ENCODE measurements at regions not wholly inside any gene's neighbourhood (a gene's known extent, or its start where the extent isn't known, plus 50 kb on each side); places are given as distances from the start of the nearest gene placed in this dataset.

DNA sequence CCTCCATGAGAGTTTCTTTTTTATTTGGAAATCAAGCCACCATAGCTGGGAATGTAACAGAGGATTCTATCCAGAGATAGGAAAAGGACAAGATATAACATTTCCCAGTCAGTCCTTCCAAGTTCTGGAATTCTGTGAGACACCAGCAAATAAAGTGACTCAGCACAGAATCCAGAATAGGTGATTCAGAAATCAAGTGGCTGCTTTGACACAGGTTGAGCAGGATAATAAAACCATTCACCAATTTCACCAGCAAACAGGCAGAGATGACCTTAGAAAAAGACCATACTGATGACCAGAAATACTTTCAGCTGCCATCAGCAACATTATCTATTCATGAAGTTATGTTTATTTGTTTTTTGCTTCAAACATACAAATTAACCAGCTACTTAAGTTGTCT lies 491.5 kb upstream of the TUSC1 start:
- Histone ChIP-seq H3K9me3 (ENCODE audit: control insufficient read depth, insufficient read depth, low read depth, low read length) (no peaks in the 10 kb centered on the region), H3K27ac (ENCODE audit: extremely low read depth, low read depth, low read length) (no peak overlapping the region), H3K4me1 (ENCODE audit: control insufficient read depth, insufficient read depth, low read length) (no peaks in the 10 kb centered on the region), H3K36me3 (ENCODE audit: control insufficient read depth in 2 of 2, insufficient read depth in 1 of 2, low read length in 2 of 2) (no peaks in the 10 kb centered on the region), H3K4me3 (ENCODE audit: low read depth, low read length) (no peak overlapping the region)
- no peak for TF ChIP-seq ZNF707 (tag by site-specific recombination; IDR thresholded peaks at IDR 0.05)
- no peak for TF ChIP-seq ZNF529 (tag by site-specific recombination; IDR thresholded peaks at IDR 0.05; ENCODE audit: insufficient replicate concordance)
- TF ChIP-seq GLI4 (tag by site-specific recombination; IDR thresholded peaks at IDR 0.05) = no peak
- TF ChIP-seq TCF7L2 (IDR thresholded peaks at IDR 0.05; ENCODE audit: borderline replicate concordance, low read depth, low read length) = no peak
- no peak for TF ChIP-seq ZNF140 (tag by site-specific recombination; IDR thresholded peaks at IDR 0.05)
- TF ChIP-seq ZNF221 (tag by site-specific recombination; IDR thresholded peaks at IDR 0.05; ENCODE audit: borderline replicate concordance) = no peak
- TF ChIP-seq ZNF571 (tag by site-specific recombination; IDR thresholded peaks at IDR 0.05) = no peak
- TF ChIP-seq ZNF791 (tag by site-specific recombination; IDR thresholded peaks at IDR 0.05) = no peak
- no peak for TF ChIP-seq ZFHX2 (tag by site-specific recombination; conservative IDR thresholded peaks at IDR 0.05)
- TF ChIP-seq, protein P1, sequence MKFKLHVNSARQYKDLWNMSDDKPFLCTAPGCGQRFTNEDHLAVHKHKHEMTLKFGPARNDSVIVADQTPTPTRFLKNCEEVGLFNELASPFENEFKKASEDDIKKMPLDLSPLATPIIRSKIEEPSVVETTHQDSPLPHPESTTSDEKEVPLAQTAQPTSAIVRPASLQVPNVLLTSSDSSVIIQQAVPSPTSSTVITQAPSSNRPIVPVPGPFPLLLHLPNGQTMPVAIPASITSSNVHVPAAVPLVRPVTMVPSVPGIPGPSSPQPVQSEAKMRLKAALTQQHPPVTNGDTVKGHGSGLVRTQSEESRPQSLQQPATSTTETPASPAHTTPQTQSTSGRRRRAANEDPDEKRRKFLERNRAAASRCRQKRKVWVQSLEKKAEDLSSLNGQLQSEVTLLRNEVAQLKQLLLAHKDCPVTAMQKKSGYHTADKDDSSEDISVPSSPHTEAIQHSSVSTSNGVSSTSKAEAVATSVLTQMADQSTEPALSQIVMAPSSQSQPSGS (tag by site-specific recombination; IDR thresholded peaks at IDR 0.05; ENCODE audit: low read depth) = no peak
- ChIA-PET CTCF (no interaction called here), POLR2A (no interaction called here)

DNA sequence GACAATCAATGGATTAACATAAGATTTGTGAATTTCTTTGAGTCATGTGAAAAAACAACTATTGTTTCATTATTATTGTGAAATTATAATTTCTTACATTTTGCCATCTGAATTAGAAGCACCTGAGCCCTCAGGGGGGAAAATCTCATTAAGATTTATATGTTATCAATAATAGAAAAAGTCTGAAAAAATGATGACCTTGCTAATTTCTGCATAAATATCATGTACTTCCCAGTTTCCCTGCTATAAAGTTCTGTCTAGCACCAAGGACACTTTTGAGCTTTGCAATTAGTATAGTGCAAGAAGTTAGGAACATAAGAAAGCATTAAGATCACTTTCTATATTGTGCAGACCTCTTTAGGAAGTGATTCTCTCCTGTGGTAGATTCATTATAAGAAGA lies 488.3 kb upstream of the TUSC1 start:
- ChIA-PET POLR2A (no interaction called here), CTCF (no interaction called here)
- no peaks in the 10 kb centered on the region for H3K36me3 ChIP-seq (ENCODE audit: control insufficient read depth in 2 of 2, insufficient read depth in 1 of 2, low read length in 2 of 2)
- no peaks in the 10 kb centered on the region for H3K9me3 ChIP-seq (ENCODE audit: control insufficient read depth, insufficient read depth, low read depth, low read length)
- H3K4me3 ChIP-seq (ENCODE audit: low read depth, low read length) = no peak overlapping the region
- H3K27ac ChIP-seq (ENCODE audit: extremely low read depth, low read depth, low read length) = no peak overlapping the region
- TF ChIP-seq ZNF558 (tag by site-specific recombination; IDR thresholded peaks at IDR 0.05) (no peak), ZNF112 (tag by site-specific recombination; IDR thresholded peaks at IDR 0.05) (no peak), ZNF830 (tag by site-specific recombination; IDR thresholded peaks at IDR 0.05; ENCODE audit: low read depth) (no peak), ZNF404 (tag by site-specific recombination; IDR thresholded peaks at IDR 0.05) (no peak), ZBTB48 (tag by site-specific recombination; IDR thresholded peaks at IDR 0.05) (no peak), ZNF585B (tag by site-specific recombination; IDR thresholded peaks at IDR 0.05) (no peak), ZNF335 (tag by site-specific recombination; conservative IDR thresholded peaks at IDR 0.05) (no peak), TCF7L2 (IDR thresholded peaks at IDR 0.05; ENCODE audit: borderline replicate concordance, low read depth, low read length) (no peak), KLF10 (tag by site-specific recombination; IDR thresholded peaks at IDR 0.05) (no peak), ZNF501 (tag by site-specific recombination; IDR thresholded peaks at IDR 0.05) (no peak), ZNF768 (tag by site-specific recombination; IDR thresholded peaks at IDR 0.05) (no peak), ZNF561 (tag by site-specific recombination; IDR thresholded peaks at IDR 0.05; ENCODE audit: borderline replicate concordance) (no peak), ZNF549 (tag by site-specific recombination; IDR thresholded peaks at IDR 0.05) (no peak)
- TF ChIP-seq, protein P2, sequence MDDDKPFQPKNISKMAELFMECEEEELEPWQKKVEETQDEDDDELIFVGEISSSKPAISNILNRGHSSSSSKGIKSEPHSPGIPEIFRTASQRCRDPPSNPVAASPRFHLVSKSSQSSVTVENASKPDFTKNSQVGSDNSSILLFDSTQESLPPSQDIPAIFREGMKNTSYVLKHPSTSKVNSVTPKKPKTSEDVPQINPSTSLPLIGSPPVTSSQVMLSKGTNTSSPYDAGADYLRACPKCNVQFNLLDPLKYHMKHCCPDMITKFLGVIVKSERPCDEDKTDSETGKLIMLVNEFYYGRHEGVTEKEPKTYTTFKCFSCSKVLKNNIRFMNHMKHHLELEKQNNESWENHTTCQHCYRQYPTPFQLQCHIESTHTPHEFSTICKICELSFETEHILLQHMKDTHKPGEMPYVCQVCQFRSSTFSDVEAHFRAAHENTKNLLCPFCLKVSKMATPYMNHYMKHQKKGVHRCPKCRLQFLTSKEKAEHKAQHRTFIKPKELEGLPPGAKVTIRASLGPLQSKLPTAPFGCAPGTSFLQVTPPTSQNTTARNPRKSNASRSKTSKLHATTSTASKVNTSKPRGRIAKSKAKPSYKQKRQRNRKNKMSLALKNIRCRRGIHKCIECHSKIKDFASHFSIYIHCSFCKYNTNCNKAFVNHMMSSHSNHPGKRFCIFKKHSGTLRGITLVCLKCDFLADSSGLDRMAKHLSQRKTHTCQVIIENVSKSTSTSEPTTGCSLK (tag by site-specific recombination; IDR thresholded peaks at IDR 0.05) = no peak
- TF ChIP-seq, protein P3, sequence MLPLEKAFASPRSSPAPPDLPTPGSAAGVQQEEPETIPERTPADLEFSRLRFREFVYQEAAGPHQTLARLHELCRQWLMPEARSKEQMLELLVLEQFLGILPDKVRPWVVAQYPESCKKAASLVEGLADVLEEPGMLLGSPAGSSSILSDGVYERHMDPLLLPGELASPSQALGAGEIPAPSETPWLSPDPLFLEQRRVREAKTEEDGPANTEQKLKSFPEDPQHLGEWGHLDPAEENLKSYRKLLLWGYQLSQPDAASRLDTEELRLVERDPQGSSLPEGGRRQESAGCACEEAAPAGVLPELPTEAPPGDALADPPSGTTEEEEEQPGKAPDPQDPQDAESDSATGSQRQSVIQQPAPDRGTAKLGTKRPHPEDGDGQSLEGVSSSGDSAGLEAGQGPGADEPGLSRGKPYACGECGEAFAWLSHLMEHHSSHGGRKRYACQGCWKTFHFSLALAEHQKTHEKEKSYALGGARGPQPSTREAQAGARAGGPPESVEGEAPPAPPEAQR (tag by site-specific recombination; IDR thresholded peaks at IDR 0.05) = no peak
- no peaks in the 10 kb centered on the region for H3K4me1 ChIP-seq (ENCODE audit: control insufficient read depth, insufficient read depth, low read length)

Measured in HEK293 (cell line).